Ovary (tissue), 3 donors: ENCODE measurements at regions not wholly inside any gene's neighbourhood (a gene's known extent, or its start where the extent isn't known, plus 50 kb on each side); places are given as distances from the start of the nearest gene placed in this dataset.

ENCODE experiments used
- CTCF ChIP-seq, 3 donors: fragments of 450-650 bp in 2 of 3; fragments of 200-600 bp in 1 of 3; IDR thresholded peaks; one replicate each; pipeline versions ENCODE4 v1.5.1 to v1.8.0; 2016 to 2022; ENCODE audit warnings: antibody characterized with exemption in 3 of 3, mild to moderate bottlenecking in 1 of 3
- EP300 ChIP-seq: sonication (generic); formaldehyde crosslinking; IDR thresholded peaks from one replicate; pipeline ENCODE4 v1.6.1; 2017; ENCODE audit warnings: antibody characterized with exemption
- POLR2A ChIP-seq: fragments of 450-650 bp; IDR thresholded peaks from one replicate; pipeline ENCODE4 v1.6.1; 2017; ENCODE audit warnings: antibody characterized with exemption, mild to moderate bottlenecking, moderate library complexity
- donor health status: DM: no; HTN: no; CAD: no.

- TF ChIP-seq CTCF (IDR thresholded peaks at IDR 0.05) (no peak), POLR2A (no peak), EP300 (no peak)
These were observed 105.7 kb downstream of the IRX5 start for GRCh38 chr16:55036371-55036821.
